ENCODE measurements at regions not wholly inside any gene's neighbourhood (a gene's known extent, or its start where the extent isn't known, plus 50 kb on each side); places are given as distances from the start of the nearest gene placed in this dataset.

- Histone ChIP-seq H3K79me2 (no peaks in the 10 kb centered on the region), H3K36me3 (ENCODE audit: control insufficient read depth, insufficient read depth, low read length) (no peaks in the 10 kb centered on the region), H3K9ac (no peak overlapping the region), H2AFZ (no peak overlapping the region), H3K27ac (no peak overlapping the region), H3K4me2 (ENCODE audit: low read length) (no peak overlapping the region), H3K27me3 (ENCODE audit: control insufficient read depth, insufficient read depth, low read length) (no peaks in the 10 kb centered on the region), H3K4me1 (no peaks in the 10 kb centered on the region), H3K9me3 (ENCODE audit: control insufficient read depth, low read length) (no peaks in the 10 kb centered on the region), H3K4me3 (ENCODE audit: low read depth, low read length) (no peak overlapping the region)
- TF ChIP-seq CTCF (IDR thresholded peaks at IDR 0.05), result no peak
Measured at GRCh38 chr15:98195796-98196195, 235.3 kb downstream of the ARRDC4 start.

- no peak overlapping the region for H3K4me2 ChIP-seq (ENCODE audit: low read length)
- no peaks in the 10 kb centered on the region for H3K4me1 ChIP-seq
- no peaks in the 10 kb centered on the region for H3K36me3 ChIP-seq (ENCODE audit: control insufficient read depth, insufficient read depth, low read length)
- H3K4me3 ChIP-seq (ENCODE audit: low read depth, low read length), result no peak overlapping the region
- H3K27ac ChIP-seq, result no peak overlapping the region
- no peaks in the 10 kb centered on the region for H3K79me2 ChIP-seq
- no peaks in the 10 kb centered on the region for H3K9me3 ChIP-seq (ENCODE audit: control insufficient read depth, low read length)
- no peak for TF ChIP-seq CTCF (IDR thresholded peaks at IDR 0.05)
- no peak overlapping the region for H3K9ac ChIP-seq
- no peaks in the 10 kb centered on the region for H3K27me3 ChIP-seq (ENCODE audit: control insufficient read depth, insufficient read depth, low read length)
- H2AFZ ChIP-seq, result no peak overlapping the region
Measured at GRCh38 chr15:98196371-98196770, 235.9 kb downstream of the ARRDC4 start.

GRCh38 chr15:98202256-98202655, 241.8 kb downstream of the ARRDC4 start:
- H3K79me2 ChIP-seq, result no peaks in the 10 kb centered on the region
- no peak for TF ChIP-seq CTCF (IDR thresholded peaks at IDR 0.05)
- no peak overlapping the region for H2AFZ ChIP-seq
- no peak overlapping the region for H3K27ac ChIP-seq
- no peaks in the 10 kb centered on the region for H3K9me3 ChIP-seq (ENCODE audit: control insufficient read depth, low read length)
- H3K4me2 ChIP-seq (ENCODE audit: low read length), result no peak overlapping the region
- H3K27me3 ChIP-seq (ENCODE audit: control insufficient read depth, insufficient read depth, low read length), result no peaks in the 10 kb centered on the region
- no peaks in the 10 kb centered on the region for H3K4me1 ChIP-seq
- no peak overlapping the region for H3K9ac ChIP-seq
- H3K36me3 ChIP-seq (ENCODE audit: control insufficient read depth, insufficient read depth, low read length), result no peaks in the 10 kb centered on the region
- H3K4me3 ChIP-seq (ENCODE audit: low read depth, low read length), result no peak overlapping the region

GRCh38 chr15:98203872-98204660, 243.6 kb downstream of the ARRDC4 start:
- Histone ChIP-seq H3K79me2 (no peaks in the 10 kb centered on the region), H3K27me3 (ENCODE audit: control insufficient read depth, insufficient read depth, low read length) (no peaks in the 10 kb centered on the region), H3K4me3 (ENCODE audit: low read depth, low read length) (no peak overlapping the region), H3K36me3 (ENCODE audit: control insufficient read depth, insufficient read depth, low read length) (no peaks in the 10 kb centered on the region), H3K4me1 (no peaks in the 10 kb centered on the region), H3K27ac (no peak overlapping the region), H3K9ac (no peak overlapping the region), H2AFZ (no peak overlapping the region), H3K4me2 (ENCODE audit: low read length) (no peak overlapping the region), H3K9me3 (ENCODE audit: control insufficient read depth, low read length) (no peaks in the 10 kb centered on the region)
- no peak for TF ChIP-seq CTCF (IDR thresholded peaks at IDR 0.05)

GRCh38 chr15:98207928-98208327, 247.4 kb downstream of the ARRDC4 start:
- Histone ChIP-seq H3K36me3 (ENCODE audit: control insufficient read depth, insufficient read depth, low read length) (no peaks in the 10 kb centered on the region), H3K79me2 (no peaks in the 10 kb centered on the region), H3K4me2 (ENCODE audit: low read length) (no peak overlapping the region), H3K4me3 (ENCODE audit: low read depth, low read length) (no peak overlapping the region), H3K4me1 (no peaks in the 10 kb centered on the region), H3K27me3 (ENCODE audit: control insufficient read depth, insufficient read depth, low read length) (no peaks in the 10 kb centered on the region), H3K9ac (no peak overlapping the region), H3K9me3 (ENCODE audit: control insufficient read depth, low read length) (no peaks in the 10 kb centered on the region), H2AFZ (no peak overlapping the region), H3K27ac (no peak overlapping the region)
- TF ChIP-seq CTCF (IDR thresholded peaks at IDR 0.05), result no peak

Measured in parathyroid adenoma (tissue), 2 donors.